Panc1 (cell line): ENCODE measurements at regions not wholly inside any gene's neighbourhood (a gene's known extent, or its start where the extent isn't known, plus 50 kb on each side); places are given as distances from the start of the nearest gene placed in this dataset.

Source experiments
- CTCF ChIP-seq: fragments of 450-650 bp; IDR thresholded peaks from 2 replicates; pipeline ENCODE4 v1.5.1; 2017; ENCODE audit warnings: mild to moderate bottlenecking
- POLR2AphosphoS5 ChIP-seq: IDR thresholded peaks from 2 replicates; pipeline ENCODE4 v1.6.1; 2012; ENCODE audit warnings: mild to moderate bottlenecking, low read depth, low read length, moderate library complexity
- SIN3A ChIP-seq: IDR thresholded peaks from 2 replicates; pipeline ENCODE4 v1.6.1; 2012; ENCODE audit warnings: low read depth, mild to moderate bottlenecking, low read length, moderate library complexity, borderline replicate concordance; ENCODE audit not compliant: insufficient read depth

DNA sequence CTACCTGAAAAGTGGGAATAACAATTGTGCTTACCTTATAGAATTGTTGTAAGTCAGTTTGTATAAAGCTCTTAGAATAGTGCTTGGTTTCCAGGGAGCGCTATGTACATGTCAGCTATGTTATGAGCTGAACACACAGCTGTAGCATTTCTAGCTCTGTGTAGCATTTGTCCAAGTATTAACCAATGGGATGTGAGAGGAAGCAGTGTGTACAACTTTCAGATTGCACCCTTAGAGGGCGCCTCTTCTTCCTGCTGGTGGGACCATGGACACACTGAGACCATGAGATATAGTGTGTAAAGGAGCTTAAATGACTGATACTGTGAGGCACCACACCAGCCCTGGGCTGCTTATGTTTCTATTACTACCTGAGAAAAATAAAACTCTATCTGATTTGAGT, 380.2 kb downstream of the LNPK start:
- TF ChIP-seq CTCF (0 out of 2 replicates have a peak, but pooled peaks have one; percentile 6), POLR2AphosphoS5 (no peak), SIN3A (no peak)
